Parathyroid adenoma (tissue), 2 donors: ENCODE measurements at regions not wholly inside any gene's neighbourhood (a gene's known extent, or its start where the extent isn't known, plus 50 kb on each side); places are given as distances from the start of the nearest gene placed in this dataset.

ENCODE experiments used
- H2AFZ ChIP-seq: fragments of 300-600 bp; sonication (generic); one replicate; pipeline ENCODE4 v1.7.0; 2017; ENCODE audit warnings: antibody characterized with exemption, mild to moderate bottlenecking
- H3K27ac ChIP-seq: fragments of 300-600 bp; sonication (generic); one replicate; pipeline ENCODE4 v1.7.0; 2017
- H3K27me3 ChIP-seq: fragments of 300-600 bp; sonication (generic); one replicate; pipeline ENCODE4 v1.7.0; 2017; ENCODE audit warnings: low read length; ENCODE audit not compliant: control insufficient read depth, insufficient read depth
- H3K36me3 ChIP-seq: fragments of 300-600 bp; sonication (generic); one replicate; pipeline ENCODE4 v1.7.0; 2017; ENCODE audit warnings: low read length; ENCODE audit not compliant: control insufficient read depth, insufficient read depth
- H3K4me1 ChIP-seq: fragments of 300-600 bp; sonication (generic); one replicate; pipeline ENCODE4 v1.7.0; 2017; ENCODE audit warnings: control low read depth
- H3K4me2 ChIP-seq: fragments of 300-600 bp; sonication (generic); one replicate; pipeline ENCODE4 v1.7.0; 2017; ENCODE audit warnings: low read length
- H3K4me3 ChIP-seq: fragments of 300-600 bp; sonication (generic); one replicate; pipeline ENCODE4 v1.7.0; 2017; ENCODE audit warnings: low read depth, low read length
- H3K79me2 ChIP-seq: fragments of 300-600 bp; sonication (generic); one replicate; pipeline ENCODE4 v1.7.0; 2017; ENCODE audit warnings: control low read depth
- H3K9ac ChIP-seq: fragments of 300-600 bp; sonication (generic); one replicate; pipeline ENCODE4 v1.7.0; 2017; ENCODE audit warnings: mild to moderate bottlenecking
- H3K9me3 ChIP-seq: fragments of 300-600 bp; sonication (generic); one replicate; pipeline ENCODE4 v1.7.0; 2017; ENCODE audit warnings: low read length; ENCODE audit not compliant: control insufficient read depth
- TF ChIP-seq, protein P1 (sequence below): fragments of 300-600 bp; sonication (generic); IDR thresholded peaks from one replicate; pipeline ENCODE4 v1.7.0; 2017; ENCODE audit warnings: antibody characterized with exemption, mild to moderate bottlenecking
- donor health status: primary hyperparathyroidism.

DNA sequence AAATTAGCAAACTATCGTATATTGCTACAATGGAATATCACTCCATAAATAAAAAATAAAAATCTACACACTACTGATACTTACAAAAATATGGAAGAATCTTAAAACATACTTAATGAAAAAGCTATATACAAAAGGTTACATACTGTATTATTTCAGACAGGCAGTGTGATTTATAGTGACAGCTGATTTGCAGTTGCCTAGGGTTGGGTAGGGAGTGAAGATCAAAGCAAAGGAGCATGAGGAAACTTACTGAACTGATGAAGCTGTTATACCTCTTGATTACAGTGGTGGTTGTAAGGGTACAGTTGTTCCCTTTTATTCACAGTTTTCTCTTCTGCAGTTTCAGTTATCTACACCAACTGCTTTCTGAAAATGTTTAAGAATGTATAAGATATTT lies 62.6 kb downstream of the FSCB start:
- no peak overlapping the region for H3K4me2 ChIP-seq
- H2AFZ ChIP-seq = no peak overlapping the region
- no peaks in the 10 kb centered on the region for H3K9me3 ChIP-seq
- no peaks in the 10 kb centered on the region for H3K79me2 ChIP-seq
- H3K27ac ChIP-seq = no peak overlapping the region
- H3K9ac ChIP-seq = no peak overlapping the region
- no peaks in the 10 kb centered on the region for H3K36me3 ChIP-seq
- TF ChIP-seq, protein P1, sequence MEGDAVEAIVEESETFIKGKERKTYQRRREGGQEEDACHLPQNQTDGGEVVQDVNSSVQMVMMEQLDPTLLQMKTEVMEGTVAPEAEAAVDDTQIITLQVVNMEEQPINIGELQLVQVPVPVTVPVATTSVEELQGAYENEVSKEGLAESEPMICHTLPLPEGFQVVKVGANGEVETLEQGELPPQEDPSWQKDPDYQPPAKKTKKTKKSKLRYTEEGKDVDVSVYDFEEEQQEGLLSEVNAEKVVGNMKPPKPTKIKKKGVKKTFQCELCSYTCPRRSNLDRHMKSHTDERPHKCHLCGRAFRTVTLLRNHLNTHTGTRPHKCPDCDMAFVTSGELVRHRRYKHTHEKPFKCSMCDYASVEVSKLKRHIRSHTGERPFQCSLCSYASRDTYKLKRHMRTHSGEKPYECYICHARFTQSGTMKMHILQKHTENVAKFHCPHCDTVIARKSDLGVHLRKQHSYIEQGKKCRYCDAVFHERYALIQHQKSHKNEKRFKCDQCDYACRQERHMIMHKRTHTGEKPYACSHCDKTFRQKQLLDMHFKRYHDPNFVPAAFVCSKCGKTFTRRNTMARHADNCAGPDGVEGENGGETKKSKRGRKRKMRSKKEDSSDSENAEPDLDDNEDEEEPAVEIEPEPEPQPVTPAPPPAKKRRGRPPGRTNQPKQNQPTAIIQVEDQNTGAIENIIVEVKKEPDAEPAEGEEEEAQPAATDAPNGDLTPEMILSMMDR = no peak
- H3K4me3 ChIP-seq = no peak overlapping the region
- no peaks in the 10 kb centered on the region for H3K27me3 ChIP-seq
- no peaks in the 10 kb centered on the region for H3K4me1 ChIP-seq

DNA sequence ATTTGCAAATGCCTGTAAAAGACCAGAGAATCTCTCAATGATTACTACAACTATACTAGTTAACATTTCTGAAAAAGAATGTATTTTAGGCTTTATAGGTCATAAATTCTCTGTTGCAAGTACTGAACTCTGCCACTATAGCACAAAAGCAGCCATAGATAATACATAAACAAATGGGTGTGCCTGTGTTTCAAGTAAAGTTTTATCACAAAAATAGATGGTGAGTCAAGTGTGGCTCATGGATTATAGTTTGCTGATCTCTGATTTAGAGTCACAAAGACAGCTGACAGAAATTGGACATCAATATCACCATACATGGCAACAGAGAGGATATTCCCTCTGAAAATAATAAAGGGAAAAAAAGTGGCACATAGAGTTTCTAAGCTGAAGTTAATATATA lies 68.1 kb downstream of the FSCB start:
- no peak overlapping the region for H2AFZ ChIP-seq
- no peak overlapping the region for H3K4me3 ChIP-seq
- no peaks in the 10 kb centered on the region for H3K79me2 ChIP-seq
- no peaks in the 10 kb centered on the region for H3K27me3 ChIP-seq
- TF ChIP-seq, protein P1 = no peak
- no peaks in the 10 kb centered on the region for H3K9me3 ChIP-seq
- no peak overlapping the region for H3K9ac ChIP-seq
- no peaks in the 10 kb centered on the region for H3K36me3 ChIP-seq
- H3K27ac ChIP-seq = no peak overlapping the region
- no peak overlapping the region for H3K4me2 ChIP-seq
- no peaks in the 10 kb centered on the region for H3K4me1 ChIP-seq

DNA sequence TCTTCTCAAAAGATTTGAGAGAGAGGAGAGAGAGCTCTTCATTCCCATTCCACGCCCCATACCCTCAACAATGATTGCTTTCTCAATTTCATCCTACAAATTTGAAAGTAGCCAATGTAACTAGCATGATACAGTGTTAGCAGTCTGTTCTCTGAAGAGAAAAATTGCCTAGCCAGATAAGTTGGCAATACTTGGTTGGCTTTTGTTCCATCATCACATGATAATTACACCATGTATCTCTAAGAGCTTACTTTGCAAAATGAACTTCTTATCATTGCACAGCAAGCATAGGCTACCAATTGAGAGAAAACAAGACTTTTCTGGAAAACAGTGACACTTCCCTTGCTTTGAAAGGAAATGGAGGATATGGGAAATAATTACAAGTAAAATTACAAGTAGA lies 68.9 kb downstream of the FSCB start:
- Histone ChIP-seq H3K79me2 (no peaks in the 10 kb centered on the region), H3K4me3 (no peak overlapping the region), H3K4me2 (no peak overlapping the region), H3K27ac (no peak overlapping the region), H2AFZ (no peak overlapping the region), H3K27me3 (no peaks in the 10 kb centered on the region), H3K9ac (no peak overlapping the region), H3K9me3 (no peaks in the 10 kb centered on the region), H3K36me3 (no peaks in the 10 kb centered on the region), H3K4me1 (no peaks in the 10 kb centered on the region)
- TF ChIP-seq, protein P1 = no peak

DNA sequence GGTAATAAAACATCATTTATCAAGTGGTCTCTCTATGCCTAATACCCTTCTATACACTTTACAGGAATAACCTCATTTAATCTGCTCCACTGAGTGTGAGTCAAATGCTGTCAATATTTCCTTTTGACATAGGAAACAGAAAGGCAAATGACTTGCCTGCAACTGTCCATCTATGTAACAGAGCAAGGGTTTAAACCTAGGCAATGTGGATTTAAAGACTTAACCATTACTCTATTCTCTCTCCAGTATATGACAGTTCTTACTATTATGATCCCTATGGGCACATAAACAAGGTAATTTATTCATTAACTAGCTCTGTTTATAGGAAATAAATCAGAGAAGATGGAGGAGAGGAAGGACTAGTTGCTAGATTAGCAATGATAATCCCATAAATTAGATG lies 70.6 kb downstream of the FSCB start:
- no peaks in the 10 kb centered on the region for H3K9me3 ChIP-seq
- no peak overlapping the region for H3K27ac ChIP-seq
- no peaks in the 10 kb centered on the region for H3K79me2 ChIP-seq
- no peak overlapping the region for H3K4me3 ChIP-seq
- H3K4me1 ChIP-seq = no peaks in the 10 kb centered on the region
- no peak overlapping the region for H3K4me2 ChIP-seq
- H3K9ac ChIP-seq = no peak overlapping the region
- H2AFZ ChIP-seq = no peak overlapping the region
- TF ChIP-seq, protein P1 = no peak
- no peaks in the 10 kb centered on the region for H3K36me3 ChIP-seq
- H3K27me3 ChIP-seq = no peaks in the 10 kb centered on the region

DNA sequence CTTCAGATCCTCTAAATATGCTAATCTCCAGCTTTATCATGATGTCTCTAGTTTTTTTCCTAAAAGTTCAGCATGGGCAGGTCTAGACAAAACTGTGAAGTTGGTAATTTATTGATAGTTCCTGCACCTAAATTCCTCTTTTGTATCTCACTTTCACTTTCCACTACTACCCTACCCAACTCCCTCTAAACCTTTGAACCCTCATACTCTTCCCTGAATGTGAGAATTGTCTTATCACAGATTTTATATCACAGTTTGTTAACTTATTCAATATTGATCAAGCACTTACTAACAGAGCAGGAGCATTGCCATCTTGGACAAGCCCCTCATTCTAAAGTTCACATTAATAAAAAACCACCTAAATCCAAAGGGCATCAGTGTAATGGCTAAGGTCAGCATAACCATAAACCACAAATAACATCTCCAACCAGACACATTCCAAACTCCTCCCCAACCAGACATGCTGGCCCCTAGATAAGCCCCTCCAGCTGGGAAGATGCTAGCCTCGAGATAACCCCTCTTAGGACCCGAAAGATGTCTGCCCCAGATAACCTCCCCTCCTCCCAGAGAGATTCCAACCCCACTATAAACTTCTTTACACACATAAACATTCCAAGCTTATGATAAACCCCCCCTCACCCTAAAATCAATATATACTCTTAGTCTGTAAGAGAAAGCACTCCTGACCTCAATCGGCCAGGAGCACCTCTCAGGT lies 78.7 kb downstream of the FSCB start:
- no peaks in the 10 kb centered on the region for H3K27me3 ChIP-seq
- TF ChIP-seq, protein P1 = no peak
- no peak overlapping the region for H3K4me2 ChIP-seq
- no peak overlapping the region for H2AFZ ChIP-seq
- H3K27ac ChIP-seq = no peak overlapping the region
- H3K79me2 ChIP-seq = no peaks in the 10 kb centered on the region
- H3K4me1 ChIP-seq = no peaks in the 10 kb centered on the region
- no peak overlapping the region for H3K4me3 ChIP-seq
- no peak overlapping the region for H3K9ac ChIP-seq
- no peaks in the 10 kb centered on the region for H3K36me3 ChIP-seq
- no peaks in the 10 kb centered on the region for H3K9me3 ChIP-seq
